SK-N-SH (cell line): ENCODE measurements at regions not wholly inside any gene's neighbourhood (a gene's known extent, or its start where the extent isn't known, plus 50 kb on each side); places are given as distances from the start of the nearest gene placed in this dataset.

Experiments
- CTCF ChIP-seq: fragments of 200-600 bp; sonication (generic); IDR thresholded peaks from 2 replicates; pipeline ENCODE4 v1.6.1; 2017; ENCODE audit warnings: antibody characterized with exemption, mild to moderate bottlenecking, moderate library complexity
- FOXM1 ChIP-seq: IDR thresholded peaks from 2 replicates; pipeline ENCODE4 v1.4.0; 2012; ENCODE audit warnings: low read depth, mild to moderate bottlenecking
- GATA2 ChIP-seq: sonication (generic); formaldehyde crosslinking; IDR thresholded peaks from 2 replicates; pipeline ENCODE4 v1.5.0; 2020; ENCODE audit warnings: mild to moderate bottlenecking, missing genetic modification reagents
- JUND ChIP-seq: IDR thresholded peaks from 2 replicates; pipeline ENCODE4 v1.4.0; 2012
- MAX ChIP-seq: IDR thresholded peaks from 2 replicates; pipeline ENCODE4 v1.4.0; 2012; ENCODE audit warnings: low read depth
- RCOR1 ChIP-seq: fragments of 150-350 bp; IDR thresholded peaks from 2 replicates; pipeline ENCODE4 v1.6.1; 2017; ENCODE audit warnings: antibody characterized with exemption, low read length
- REST ChIP-seq: IDR thresholded peaks from 2 replicates; pipeline ENCODE4 v1.6.1; 2012; ENCODE audit warnings: mild to moderate bottlenecking, low read depth, low read length, moderate library complexity
- SIN3A ChIP-seq: IDR thresholded peaks from 2 replicates; pipeline ENCODE4 v1.6.1; 2012; ENCODE audit warnings: low read depth, mild to moderate bottlenecking, low read length, moderate library complexity, borderline replicate concordance
- SMC3 ChIP-seq: IDR thresholded peaks from 2 replicates; pipeline ENCODE4 v1.6.1; 2012; ENCODE audit warnings: low read depth, low read length, improper control_type of control experiment
- TAF1 ChIP-seq: IDR thresholded peaks from 2 replicates; pipeline ENCODE4 v1.6.1; 2012; ENCODE audit warnings: low read depth, mild to moderate bottlenecking, low read length, moderate library complexity, borderline replicate concordance
- ZBTB33 ChIP-seq: IDR thresholded peaks from 2 replicates; pipeline ENCODE4 v1.4.0; 2012; ENCODE audit warnings: low read depth, borderline replicate concordance

- TF ChIP-seq RCOR1 (no peak), MAX (no peak), TAF1 (no peak), SIN3A (no peak), CTCF (no peak), SMC3 (no peak), FOXM1 (no peak), ZBTB33 (no peak), GATA2 (no peak), REST (no peak), JUND (no peak)
Observed at GRCh38 chr10:31702954-31703353, 225.7 kb downstream of the ARHGAP12 start.
